GM23248 (cell line): ENCODE measurements at regions not wholly inside any gene's neighbourhood (a gene's known extent, or its start where the extent isn't known, plus 50 kb on each side); places are given as distances from the start of the nearest gene placed in this dataset.

Experiments used
- EZH2 ChIP-seq: fragments of 200-600 bp; sonication (generic); IDR thresholded peaks from 2 replicates; pipeline ENCODE4 v1.6.1; 2018; ENCODE audit warnings: antibody characterized with exemption, mild to moderate bottlenecking; ENCODE audit not compliant: insufficient read depth, poor library complexity, severe bottlenecking
- EZH2phosphoT487 ChIP-seq: fragments of 200-600 bp; sonication (generic); IDR thresholded peaks from 2 replicates; pipeline ENCODE4 v1.6.1; 2018; ENCODE audit warnings: antibody characterized with exemption, moderate library complexity, mild to moderate bottlenecking, low read depth; ENCODE audit not compliant: insufficient read depth

- TF ChIP-seq EZH2 (no peak), EZH2phosphoT487 (no peak)
Measured at GRCh38 chr9:7388755-7389154, 410.8 kb downstream of the DMAC1 start.
